ENCODE measurements at regions not wholly inside any gene's neighbourhood (a gene's known extent, or its start where the extent isn't known, plus 50 kb on each side); places are given as distances from the start of the nearest gene placed in this dataset.

DNA sequence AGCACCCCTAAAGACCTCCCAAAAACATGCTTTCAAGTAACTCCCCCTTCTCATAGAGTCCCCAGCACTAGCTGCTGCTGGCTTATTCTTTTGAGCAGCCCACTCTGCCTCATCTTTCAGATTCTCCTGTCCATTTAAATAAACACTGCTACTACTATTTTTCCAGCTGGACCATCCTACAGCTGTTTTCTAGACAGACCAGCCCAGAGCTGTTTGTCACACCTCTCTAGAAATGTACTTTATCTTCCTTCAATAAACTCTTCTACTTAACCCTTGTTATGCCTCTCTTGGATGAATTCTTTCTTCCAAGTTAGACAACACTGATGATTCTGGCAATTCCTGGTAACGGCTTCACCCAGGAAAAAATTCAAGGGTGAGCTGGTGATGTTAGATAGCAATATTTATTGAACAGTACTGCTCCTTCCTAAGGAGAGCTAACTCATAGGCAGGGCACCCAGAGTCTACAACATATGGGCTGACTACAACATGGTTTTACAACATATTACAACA, 995.7 kb downstream of the LRFN5 start:
- intact Hi-C loops (cut with micrococcal nuclease), result no loop called here
- Histone ChIP-seq H3K4me2 (ENCODE audit: low read length) (no peak overlapping the region), H3K4me1 (ENCODE audit: insufficient read depth, low read length) (no peaks in the 10 kb centered on the region), H3K27me3 (ENCODE audit: low read length) (no peaks in the 10 kb centered on the region), H3K79me2 (ENCODE audit: low read length) (no peaks in the 10 kb centered on the region), H3K27ac (ENCODE audit: low read length) (no peak overlapping the region), H3K9me3 (ENCODE audit: low read length) (no peaks in the 10 kb centered on the region), H3K9me2 (replicated peaks; ENCODE audit: low read length) (no peaks in the 10 kb centered on the region), H2AFZ (ENCODE audit: low read length) (no peak overlapping the region), H4K20me1 (ENCODE audit: low read length) (no peaks in the 10 kb centered on the region), H3K9ac (ENCODE audit: low read length) (no peak overlapping the region), H3K4me3 (ENCODE audit: low read length) (no peak overlapping the region), H3K36me3 (ENCODE audit: low read depth, low read length) (no peaks in the 10 kb centered on the region), H3F3A (ENCODE audit: low read length, unreplicated experiment) (no peaks in the 10 kb centered on the region)
- TF ChIP-seq, protein P1, sequence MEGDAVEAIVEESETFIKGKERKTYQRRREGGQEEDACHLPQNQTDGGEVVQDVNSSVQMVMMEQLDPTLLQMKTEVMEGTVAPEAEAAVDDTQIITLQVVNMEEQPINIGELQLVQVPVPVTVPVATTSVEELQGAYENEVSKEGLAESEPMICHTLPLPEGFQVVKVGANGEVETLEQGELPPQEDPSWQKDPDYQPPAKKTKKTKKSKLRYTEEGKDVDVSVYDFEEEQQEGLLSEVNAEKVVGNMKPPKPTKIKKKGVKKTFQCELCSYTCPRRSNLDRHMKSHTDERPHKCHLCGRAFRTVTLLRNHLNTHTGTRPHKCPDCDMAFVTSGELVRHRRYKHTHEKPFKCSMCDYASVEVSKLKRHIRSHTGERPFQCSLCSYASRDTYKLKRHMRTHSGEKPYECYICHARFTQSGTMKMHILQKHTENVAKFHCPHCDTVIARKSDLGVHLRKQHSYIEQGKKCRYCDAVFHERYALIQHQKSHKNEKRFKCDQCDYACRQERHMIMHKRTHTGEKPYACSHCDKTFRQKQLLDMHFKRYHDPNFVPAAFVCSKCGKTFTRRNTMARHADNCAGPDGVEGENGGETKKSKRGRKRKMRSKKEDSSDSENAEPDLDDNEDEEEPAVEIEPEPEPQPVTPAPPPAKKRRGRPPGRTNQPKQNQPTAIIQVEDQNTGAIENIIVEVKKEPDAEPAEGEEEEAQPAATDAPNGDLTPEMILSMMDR (conservative IDR thresholded peaks at IDR 0.05; ENCODE audit: low read depth, low read length), result no peak
- TF ChIP-seq EZH2phosphoT487 (IDR thresholded peaks at IDR 0.05; ENCODE audit: borderline replicate concordance, low read length) (no peak), EZH2 (IDR thresholded peaks at IDR 0.05; ENCODE audit: low read length, unreplicated experiment) (no peak)
- DNase-seq (no peak), ATAC-seq (no peak)
- BruUV-seq (replicated peaks), result no TSS peak
- ChIA-PET POLR2A (ENCODE audit: unreplicated experiment) (no interaction called here), CTCF (no interaction called here)

DNA sequence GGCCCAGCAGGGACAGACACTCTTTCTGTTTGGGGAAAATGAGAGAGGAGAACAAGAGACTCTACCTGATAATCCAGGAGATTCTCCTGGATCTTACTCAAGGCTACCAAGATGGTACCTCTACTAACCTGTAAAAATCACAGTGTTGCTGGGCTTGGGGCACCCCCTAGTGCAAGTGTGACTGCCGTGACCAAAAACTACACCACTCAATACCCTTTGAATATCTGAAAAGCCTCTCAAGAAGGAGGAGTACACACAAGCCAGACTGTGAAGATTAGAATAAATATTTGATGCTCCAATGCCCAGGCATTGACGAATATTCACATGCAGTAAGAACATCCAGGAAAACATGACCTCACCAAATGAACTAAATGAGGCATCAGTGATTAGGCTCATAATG, 965.4 kb downstream of the LRFN5 start:
- DNase-seq (no peak), ATAC-seq (no peak)
- Histone ChIP-seq H3K79me2 (ENCODE audit: low read length) (no peaks in the 10 kb centered on the region), H3K27ac (ENCODE audit: low read length) (no peak overlapping the region), H4K20me1 (ENCODE audit: low read length) (no peaks in the 10 kb centered on the region), H3K4me2 (ENCODE audit: low read length) (no peak overlapping the region), H3K4me3 (ENCODE audit: low read length) (no peak overlapping the region), H3K27me3 (ENCODE audit: low read length) (no peaks in the 10 kb centered on the region), H3F3A (ENCODE audit: low read length, unreplicated experiment) (no peaks in the 10 kb centered on the region), H3K9ac (ENCODE audit: low read length) (no peak overlapping the region), H3K4me1 (ENCODE audit: insufficient read depth, low read length) (no peaks in the 10 kb centered on the region), H3K36me3 (ENCODE audit: low read depth, low read length) (no peaks in the 10 kb centered on the region; the same call in 1 of the 2 replicates), H3K9me3 (ENCODE audit: low read length) (peaks cover 17% of the 10 kb centered on the region; the same call in 1 of the 2 replicates), H2AFZ (ENCODE audit: low read length) (no peak overlapping the region), H3K9me2 (replicated peaks; ENCODE audit: low read length) (no peaks in the 10 kb centered on the region)
- no TSS peak for BruUV-seq (replicated peaks)
- TF ChIP-seq EZH2 (IDR thresholded peaks at IDR 0.05; ENCODE audit: low read length, unreplicated experiment) (no peak), EZH2phosphoT487 (IDR thresholded peaks at IDR 0.05; ENCODE audit: borderline replicate concordance, low read length) (no peak)
- POLR2A ChIA-PET (ENCODE audit: unreplicated experiment), result no interaction called here
- intact Hi-C loops (cut with micrococcal nuclease), result no loop called here
- CTCF ChIA-PET, result no interaction called here

DNA sequence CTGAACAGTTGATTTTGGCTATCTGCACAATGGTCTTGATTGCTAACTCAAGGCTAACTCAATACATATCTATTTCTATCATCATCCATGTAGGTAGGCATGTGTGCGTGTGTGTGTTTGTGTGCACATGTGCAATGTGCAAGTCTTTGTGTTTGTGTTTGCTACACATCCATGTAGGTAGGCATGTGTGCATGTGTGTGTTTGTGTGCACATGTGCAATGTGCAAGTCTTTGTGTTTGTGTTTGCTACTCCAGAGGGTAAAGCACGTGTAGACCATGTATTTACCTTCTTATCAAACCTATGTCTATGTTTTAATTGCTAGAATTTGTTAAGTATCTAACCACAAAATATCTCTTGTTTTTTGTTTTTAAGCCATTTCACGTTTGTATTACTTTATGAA, 962.6 kb downstream of the LRFN5 start:
- Histone ChIP-seq H3K4me3 (ENCODE audit: low read length) (no peak overlapping the region), H3K9me3 (ENCODE audit: low read length) (no peaks in the 10 kb centered on the region), H3K36me3 (ENCODE audit: low read depth, low read length) (no peaks in the 10 kb centered on the region), H3K79me2 (ENCODE audit: low read length) (no peaks in the 10 kb centered on the region), H3K9ac (ENCODE audit: low read length) (no peak overlapping the region), H3K27me3 (ENCODE audit: low read length) (no peaks in the 10 kb centered on the region), H3K4me1 (ENCODE audit: insufficient read depth, low read length) (no peaks in the 10 kb centered on the region), H3K9me2 (replicated peaks; ENCODE audit: low read length) (no peaks in the 10 kb centered on the region), H3K27ac (ENCODE audit: low read length) (no peak overlapping the region), H2AFZ (ENCODE audit: low read length) (no peak overlapping the region), H3F3A (ENCODE audit: low read length, unreplicated experiment) (no peaks in the 10 kb centered on the region), H4K20me1 (ENCODE audit: low read length) (no peaks in the 10 kb centered on the region), H3K4me2 (ENCODE audit: low read length) (no peak overlapping the region)
- no peak for ATAC-seq
- CTCF ChIA-PET, result no interaction called here
- POLR2A ChIA-PET (ENCODE audit: unreplicated experiment), result no interaction called here
- no TSS peak for BruUV-seq (replicated peaks)
- no peak for DNase-seq
- intact Hi-C loops (cut with micrococcal nuclease), result no loop called here
- no peak for TF ChIP-seq EZH2phosphoT487 (IDR thresholded peaks at IDR 0.05; ENCODE audit: borderline replicate concordance, low read length)
- no peak for TF ChIP-seq EZH2 (IDR thresholded peaks at IDR 0.05; ENCODE audit: low read length, unreplicated experiment)
- TF ChIP-seq, protein P1 (conservative IDR thresholded peaks at IDR 0.05; ENCODE audit: low read depth, low read length), result no peak

All from PC-3 (cell line).